ENCODE measurements at regions not wholly inside any gene's neighbourhood (a gene's known extent, or its start where the extent isn't known, plus 50 kb on each side); places are given as distances from the start of the nearest gene placed in this dataset.

GRCh38 chr2:151113318-151113717 is 148.3 kb downstream of the RBM43 start:
- BruUV-seq (replicated peaks): no TSS peak
- intact Hi-C loops (cut with micrococcal nuclease; ENCODE audit: unreplicated experiment): no loop called here
- CTCF ChIA-PET: no interaction called here

DNA sequence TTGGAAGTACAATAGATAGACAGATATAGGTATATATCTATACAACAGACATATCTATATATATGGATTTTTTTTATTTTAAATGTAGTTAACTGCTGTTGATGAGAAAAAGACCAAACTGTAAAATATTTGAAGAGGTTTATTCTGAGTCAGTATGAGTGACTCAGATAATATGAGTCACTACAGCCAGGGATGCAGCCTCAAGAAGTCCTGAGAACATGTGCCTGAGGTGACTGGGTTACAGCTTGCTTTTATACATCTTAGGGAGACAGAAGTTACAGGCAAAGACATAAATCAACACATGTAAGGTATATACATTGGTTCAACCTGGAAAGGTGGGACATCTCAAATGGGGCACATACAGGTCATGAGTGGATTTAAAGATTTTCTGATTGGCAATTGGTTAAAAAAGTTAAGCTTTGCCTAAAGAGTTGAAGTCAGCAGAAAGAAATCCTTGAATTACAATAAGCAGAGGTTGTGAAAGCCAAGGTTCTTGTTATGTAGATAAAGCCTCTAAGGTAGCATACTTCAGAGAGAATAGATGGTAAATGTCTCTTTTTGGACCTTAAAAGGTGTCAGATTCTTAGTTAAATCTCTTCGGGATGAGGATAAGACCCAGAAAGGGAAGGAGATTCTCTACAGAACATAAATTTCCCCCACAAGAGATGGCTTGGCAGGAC is 149.9 kb downstream of the RBM43 start:
- Histone ChIP-seq H3K27me3 (replicated peaks; ENCODE audit: control insufficient read depth, insufficient read depth, low read length) (no peaks in the 10 kb centered on the region; the same call in 1 of the 2 replicates), H3K9me3 (no peaks in the 10 kb centered on the region), H3K4me3 (ENCODE audit: low read depth, low read length) (no peak overlapping the region), H3K36me3 (ENCODE audit: control insufficient read depth, insufficient read depth, low read length) (no peaks in the 10 kb centered on the region), H3K4me1 (no peaks in the 10 kb centered on the region)
- Mint-ChIP-seq H3K9me3 (ENCODE audit: unreplicated experiment) (peaks cover 16% of the 10 kb centered on the region), H3K27me3 (ENCODE audit: insufficient read depth, unreplicated experiment) (peaks cover 11% of the 10 kb centered on the region), H3K27ac (ENCODE audit: unreplicated experiment) (no peak overlapping the region), H3K4me1 (ENCODE audit: low read depth, unreplicated experiment) (no peaks in the 10 kb centered on the region), H3K36me3 (ENCODE audit: insufficient read depth, unreplicated experiment) (no peaks in the 10 kb centered on the region), H3K4me3 (ENCODE audit: unreplicated experiment) (no peak overlapping the region)
- intact Hi-C loops (cut with micrococcal nuclease; ENCODE audit: unreplicated experiment): no loop called here
- no peak for DNase-seq
- BruUV-seq (replicated peaks): no TSS peak
- TF ChIP-seq, protein P1, sequence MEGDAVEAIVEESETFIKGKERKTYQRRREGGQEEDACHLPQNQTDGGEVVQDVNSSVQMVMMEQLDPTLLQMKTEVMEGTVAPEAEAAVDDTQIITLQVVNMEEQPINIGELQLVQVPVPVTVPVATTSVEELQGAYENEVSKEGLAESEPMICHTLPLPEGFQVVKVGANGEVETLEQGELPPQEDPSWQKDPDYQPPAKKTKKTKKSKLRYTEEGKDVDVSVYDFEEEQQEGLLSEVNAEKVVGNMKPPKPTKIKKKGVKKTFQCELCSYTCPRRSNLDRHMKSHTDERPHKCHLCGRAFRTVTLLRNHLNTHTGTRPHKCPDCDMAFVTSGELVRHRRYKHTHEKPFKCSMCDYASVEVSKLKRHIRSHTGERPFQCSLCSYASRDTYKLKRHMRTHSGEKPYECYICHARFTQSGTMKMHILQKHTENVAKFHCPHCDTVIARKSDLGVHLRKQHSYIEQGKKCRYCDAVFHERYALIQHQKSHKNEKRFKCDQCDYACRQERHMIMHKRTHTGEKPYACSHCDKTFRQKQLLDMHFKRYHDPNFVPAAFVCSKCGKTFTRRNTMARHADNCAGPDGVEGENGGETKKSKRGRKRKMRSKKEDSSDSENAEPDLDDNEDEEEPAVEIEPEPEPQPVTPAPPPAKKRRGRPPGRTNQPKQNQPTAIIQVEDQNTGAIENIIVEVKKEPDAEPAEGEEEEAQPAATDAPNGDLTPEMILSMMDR (IDR thresholded peaks at IDR 0.05; ENCODE audit: insufficient read depth in 1 of 2, low read depth in 1 of 2, low read length in 1 of 2, severe bottlenecking in 1 of 2, unreplicated experiment in 1 of 2): no peak
- ChIA-PET CTCF (no interaction called here), POLR2A (no interaction called here)

More at GRCh38 chr2:151113318-151113717, 148.3 kb downstream of the RBM43 start:
- H3K4me1 Mint-ChIP-seq (ENCODE audit: low read depth, unreplicated experiment): no peaks in the 10 kb centered on the region
- DNase-seq: no peak
- POLR2A ChIA-PET: no interaction called here
- H3K27me3 ChIP-seq (replicated peaks; ENCODE audit: control insufficient read depth, insufficient read depth, low read length): no peaks in the 10 kb centered on the region
- no peaks in the 10 kb centered on the region for H3K36me3 Mint-ChIP-seq (ENCODE audit: insufficient read depth, unreplicated experiment)
- H3K9me3 ChIP-seq: peaks cover 10% of the 10 kb centered on the region
- TF ChIP-seq, protein P1 (IDR thresholded peaks at IDR 0.05; ENCODE audit: insufficient read depth in 1 of 2, low read depth in 1 of 2, low read length in 1 of 2, severe bottlenecking in 1 of 2, unreplicated experiment in 1 of 2): no peak
- no peak overlapping the region for H3K4me3 ChIP-seq (ENCODE audit: low read depth, low read length)
- no peaks in the 10 kb centered on the region for H3K36me3 ChIP-seq (ENCODE audit: control insufficient read depth, insufficient read depth, low read length)
- no peaks in the 10 kb centered on the region for H3K4me1 ChIP-seq
- H3K4me3 Mint-ChIP-seq (ENCODE audit: unreplicated experiment): no peak overlapping the region
- H3K27ac Mint-ChIP-seq (ENCODE audit: unreplicated experiment): no peak overlapping the region
- peaks cover 7% of the 10 kb centered on the region for H3K9me3 Mint-ChIP-seq (ENCODE audit: unreplicated experiment)
- H3K27me3 Mint-ChIP-seq (ENCODE audit: insufficient read depth, unreplicated experiment): peaks cover 8% of the 10 kb centered on the region

GRCh38 chr2:151106805-151107506 is 154.7 kb downstream of the RBM43 start:
- Histone ChIP-seq H3K27me3 (replicated peaks; ENCODE audit: control insufficient read depth, insufficient read depth, low read length) (no peaks in the 10 kb centered on the region; the same call in 1 of the 2 replicates), H3K4me1 (no peaks in the 10 kb centered on the region), H3K36me3 (ENCODE audit: control insufficient read depth, insufficient read depth, low read length) (no peaks in the 10 kb centered on the region), H3K4me3 (ENCODE audit: low read depth, low read length) (no peak overlapping the region), H3K9me3 (no peaks in the 10 kb centered on the region)
- DNase-seq: no peak
- peaks cover 4% of the 10 kb centered on the region for H3K27me3 Mint-ChIP-seq (ENCODE audit: insufficient read depth, unreplicated experiment)
- H3K27ac Mint-ChIP-seq (ENCODE audit: unreplicated experiment): no peak overlapping the region
- H3K4me1 Mint-ChIP-seq (ENCODE audit: low read depth, unreplicated experiment): no peaks in the 10 kb centered on the region
- TF ChIP-seq, protein P1 (IDR thresholded peaks at IDR 0.05; ENCODE audit: insufficient read depth in 1 of 2, low read depth in 1 of 2, low read length in 1 of 2, severe bottlenecking in 1 of 2, unreplicated experiment in 1 of 2): no peak
- POLR2A ChIA-PET: no interaction called here
- peaks cover 16% of the 10 kb centered on the region for H3K9me3 Mint-ChIP-seq (ENCODE audit: unreplicated experiment)
- no peaks in the 10 kb centered on the region for H3K36me3 Mint-ChIP-seq (ENCODE audit: insufficient read depth, unreplicated experiment)
- H3K4me3 Mint-ChIP-seq (ENCODE audit: unreplicated experiment): no peak overlapping the region
- CTCF ChIA-PET: no interaction called here
- no TSS peak for BruUV-seq (replicated peaks)
- intact Hi-C loops (cut with micrococcal nuclease; ENCODE audit: unreplicated experiment): no loop called here
